Tibial nerve (tissue), 3 donors: ENCODE measurements at regions not wholly inside any gene's neighbourhood (a gene's known extent, or its start where the extent isn't known, plus 50 kb on each side); places are given as distances from the start of the nearest gene placed in this dataset.

Experiments used
- POLR2A ChIP-seq, 2 donors: fragments of 450-650 bp; IDR thresholded peaks; one replicate each; pipeline ENCODE4 v1.6.1; 2017; ENCODE audit warnings: antibody characterized with exemption in 2 of 2, mild to moderate bottlenecking in 2 of 2, moderate library complexity in 2 of 2
- TF ChIP-seq, protein P1 (sequence below), 5 experiments: fragments of 200-600 bp in 3 of 5; fragments of 450-650 bp in 2 of 5; sonication (generic) in 3 of 5; IDR thresholded peaks; one replicate each; pipeline ENCODE4 v1.5.1; 2016 to 2019; ENCODE audit warnings: antibody characterized with exemption in 5 of 5, mild to moderate bottlenecking in 3 of 5, moderate library complexity in 2 of 5

DNA sequence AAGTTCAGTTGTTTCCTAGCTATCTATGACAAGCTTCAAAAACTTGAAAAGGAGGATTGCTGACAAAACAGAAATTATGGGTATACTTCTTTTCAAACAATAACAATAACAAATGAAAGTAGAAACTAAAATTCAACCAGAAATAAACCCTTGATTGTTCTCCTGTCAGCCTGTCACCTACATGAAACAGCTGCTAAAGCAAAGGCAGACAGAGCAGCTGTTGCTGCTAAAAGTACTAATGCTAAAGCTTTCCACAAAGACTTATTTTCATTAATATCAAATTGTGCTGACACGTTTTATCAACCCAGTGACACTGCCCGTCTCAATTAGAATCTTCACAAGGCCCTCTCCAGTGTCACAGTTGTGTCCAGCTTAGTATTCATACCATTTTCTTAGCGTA lies 533.2 kb upstream of the GBE1 start:
- TF ChIP-seq POLR2A (IDR thresholded peaks at IDR 0.05) = no peak
- TF ChIP-seq, protein P1, sequence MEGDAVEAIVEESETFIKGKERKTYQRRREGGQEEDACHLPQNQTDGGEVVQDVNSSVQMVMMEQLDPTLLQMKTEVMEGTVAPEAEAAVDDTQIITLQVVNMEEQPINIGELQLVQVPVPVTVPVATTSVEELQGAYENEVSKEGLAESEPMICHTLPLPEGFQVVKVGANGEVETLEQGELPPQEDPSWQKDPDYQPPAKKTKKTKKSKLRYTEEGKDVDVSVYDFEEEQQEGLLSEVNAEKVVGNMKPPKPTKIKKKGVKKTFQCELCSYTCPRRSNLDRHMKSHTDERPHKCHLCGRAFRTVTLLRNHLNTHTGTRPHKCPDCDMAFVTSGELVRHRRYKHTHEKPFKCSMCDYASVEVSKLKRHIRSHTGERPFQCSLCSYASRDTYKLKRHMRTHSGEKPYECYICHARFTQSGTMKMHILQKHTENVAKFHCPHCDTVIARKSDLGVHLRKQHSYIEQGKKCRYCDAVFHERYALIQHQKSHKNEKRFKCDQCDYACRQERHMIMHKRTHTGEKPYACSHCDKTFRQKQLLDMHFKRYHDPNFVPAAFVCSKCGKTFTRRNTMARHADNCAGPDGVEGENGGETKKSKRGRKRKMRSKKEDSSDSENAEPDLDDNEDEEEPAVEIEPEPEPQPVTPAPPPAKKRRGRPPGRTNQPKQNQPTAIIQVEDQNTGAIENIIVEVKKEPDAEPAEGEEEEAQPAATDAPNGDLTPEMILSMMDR (IDR thresholded peaks at IDR 0.05) = no peak
